GM19452 (cell line): ENCODE measurements at regions not wholly inside any gene's neighbourhood (a gene's known extent, or its start where the extent isn't known, plus 50 kb on each side); places are given as distances from the start of the nearest gene placed in this dataset.
"Not testable (repeated sequence)": the region's sequence is repeated elsewhere in the genome, so short reads cannot be mapped to it uniquely, and the experiment has no call there.

Experiments used
- ATAC-seq: cut with Tn5 transposase; IDR thresholded peaks from one replicate; pipeline ENCODE4 v1.9.1; 2021; ENCODE audit not compliant: unreplicated experiment

- no peak for ATAC-seq
Observed at GRCh38 chr5:91830361-91830953, 447.3 kb upstream of the ARRDC3 start.

- ATAC-seq: no peak
Observed at GRCh38 chr5:91825618-91826017, 442.5 kb upstream of the ARRDC3 start.

- no peak for ATAC-seq
Observed at GRCh38 chr5:91824406-91824805, 441.3 kb upstream of the ARRDC3 start.

GRCh38 chr5:91820874-91821273 lies 437.8 kb upstream of the ARRDC3 start:
- no peak for ATAC-seq

- no peak for ATAC-seq
Observed at GRCh38 chr5:91816681-91817080, 433.6 kb upstream of the ARRDC3 start.

DNA sequence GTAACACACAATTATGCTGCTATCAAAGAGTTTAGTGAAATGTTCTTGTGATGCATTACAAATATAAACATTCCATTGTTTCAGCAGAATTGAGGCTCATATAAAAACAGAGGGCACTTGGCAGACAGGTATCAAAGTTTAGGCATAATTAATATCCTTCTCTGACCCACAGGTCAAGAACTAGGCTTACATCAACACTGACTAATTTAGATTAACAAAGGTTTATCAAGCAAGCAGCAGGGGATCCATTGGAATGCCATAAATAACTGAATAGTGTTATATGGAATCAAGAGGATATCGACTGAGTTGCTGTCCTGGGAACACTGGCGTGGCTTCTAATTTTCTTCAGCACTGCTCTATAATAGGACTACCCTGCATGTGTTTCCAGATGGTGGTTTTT lies 414.5 kb upstream of the ARRDC3 start:
- ATAC-seq: no peak

GRCh38 chr5:91794856-91795548 lies 411.9 kb upstream of the ARRDC3 start:
- ATAC-seq: no peak

GRCh38 chr5:91794455-91794854 lies 411.3 kb upstream of the ARRDC3 start:
- no peak for ATAC-seq

DNA sequence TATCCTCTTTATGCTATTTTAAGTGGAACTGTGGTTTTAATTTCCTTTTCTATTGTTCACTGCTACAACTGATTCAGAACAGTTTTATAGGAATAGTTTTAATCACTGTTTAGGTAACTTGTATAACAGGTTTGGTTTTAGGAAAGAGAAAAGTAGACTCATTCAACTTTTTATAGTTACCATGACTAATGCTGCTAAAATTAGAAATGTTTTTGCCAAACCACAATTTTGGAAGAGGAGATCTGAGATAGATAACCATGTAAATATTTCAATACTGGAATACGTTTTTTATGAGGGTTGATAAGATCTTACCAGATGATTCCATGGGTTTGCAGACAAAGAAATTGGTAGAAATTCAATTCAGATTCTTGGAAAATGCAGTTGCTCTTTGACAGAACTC lies 404.6 kb upstream of the ARRDC3 start:
- ATAC-seq: no peak

- no peak for ATAC-seq
Observed at GRCh38 chr5:91777671-91778070, 394.6 kb upstream of the ARRDC3 start.

- ATAC-seq: no peak
Observed at GRCh38 chr5:91776249-91776648, 393.1 kb upstream of the ARRDC3 start.

DNA sequence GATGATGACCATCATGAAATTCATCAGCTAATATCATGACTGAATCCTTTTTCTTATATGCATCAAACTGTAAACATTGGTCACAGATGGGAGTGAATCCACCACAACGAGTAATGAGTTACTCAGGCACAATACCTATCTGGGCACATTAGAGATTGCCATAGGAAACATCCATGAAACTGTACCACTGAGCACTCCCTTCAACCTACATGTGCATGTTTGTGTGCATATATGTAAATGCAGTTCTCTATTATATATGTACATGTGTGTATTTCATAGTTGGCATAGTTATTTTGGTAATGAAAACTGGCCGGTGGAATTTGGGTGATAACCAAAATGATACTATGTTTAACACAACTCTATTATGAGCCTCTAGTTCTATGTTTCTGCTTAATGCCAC lies 387.3 kb upstream of the ARRDC3 start:
- no peak for ATAC-seq

DNA sequence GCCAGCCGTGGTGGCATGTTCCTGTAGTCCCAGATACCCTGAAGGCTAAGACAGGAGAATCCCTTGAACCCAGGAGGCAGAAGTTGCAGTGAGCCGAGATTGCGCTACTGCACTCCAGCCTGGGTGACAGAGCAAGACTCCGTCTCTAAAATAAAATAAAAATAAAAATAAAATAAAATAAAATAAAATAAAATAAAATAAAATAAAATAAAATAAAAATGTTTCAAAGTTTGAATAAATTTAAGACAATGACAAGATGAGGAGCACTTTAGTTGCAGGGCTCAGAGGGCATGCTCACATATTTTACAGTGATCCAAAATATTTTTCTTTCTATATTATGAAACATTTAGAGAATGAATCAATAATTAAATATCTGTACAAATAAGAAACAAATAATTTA lies 374.3 kb upstream of the ARRDC3 start:
- ATAC-seq: not testable (repeated sequence)

GRCh38 chr5:91754990-91755389 lies 371.9 kb upstream of the ARRDC3 start:
- no peak for ATAC-seq

DNA sequence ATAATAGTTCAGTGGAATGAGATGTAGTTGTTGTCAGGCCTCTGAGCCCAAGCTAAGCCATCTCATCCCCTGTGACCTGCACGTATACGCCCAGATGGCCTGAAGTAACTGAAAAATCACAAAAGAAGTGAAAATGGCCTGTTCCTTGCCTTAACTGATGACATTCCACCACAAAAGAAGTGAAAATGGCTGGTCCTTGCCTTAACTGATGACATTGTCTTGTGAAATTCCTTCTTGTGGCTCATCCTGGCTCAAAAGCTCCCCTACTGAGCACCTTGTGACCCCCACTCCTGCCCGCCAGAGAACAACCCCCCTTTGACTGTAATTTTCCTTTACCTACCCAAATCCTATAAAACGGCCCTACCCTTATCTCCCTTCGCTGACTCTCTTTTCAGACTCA lies 361.4 kb upstream of the ARRDC3 start:
- ATAC-seq: not testable (repeated sequence)

GRCh38 chr5:91742550-91742949 lies 359.4 kb upstream of the ARRDC3 start:
- no peak for ATAC-seq

GRCh38 chr5:91741764-91742505 lies 358.8 kb upstream of the ARRDC3 start:
- no peak for ATAC-seq

DNA sequence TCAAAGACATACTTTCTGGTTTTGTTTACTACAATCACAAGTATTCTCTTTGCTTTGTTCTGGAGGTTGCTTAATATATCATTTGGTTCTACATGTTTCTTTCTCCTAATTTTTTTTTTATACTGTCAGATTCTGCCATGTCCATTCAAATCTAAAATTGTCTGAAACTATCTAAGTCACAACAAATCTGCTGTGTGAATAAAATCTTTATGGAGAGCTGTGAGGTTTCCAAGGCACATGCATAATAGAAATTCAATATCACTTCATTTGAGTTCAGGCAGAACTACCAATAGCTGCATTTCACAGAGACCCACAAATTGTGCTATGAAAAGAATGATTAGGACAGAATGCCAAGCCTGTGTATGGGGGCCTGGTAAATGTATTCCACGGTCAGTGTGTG lies 346.9 kb upstream of the ARRDC3 start:
- no peak for ATAC-seq

GRCh38 chr5:91727463-91727862 lies 344.3 kb upstream of the ARRDC3 start:
- ATAC-seq: no peak

DNA sequence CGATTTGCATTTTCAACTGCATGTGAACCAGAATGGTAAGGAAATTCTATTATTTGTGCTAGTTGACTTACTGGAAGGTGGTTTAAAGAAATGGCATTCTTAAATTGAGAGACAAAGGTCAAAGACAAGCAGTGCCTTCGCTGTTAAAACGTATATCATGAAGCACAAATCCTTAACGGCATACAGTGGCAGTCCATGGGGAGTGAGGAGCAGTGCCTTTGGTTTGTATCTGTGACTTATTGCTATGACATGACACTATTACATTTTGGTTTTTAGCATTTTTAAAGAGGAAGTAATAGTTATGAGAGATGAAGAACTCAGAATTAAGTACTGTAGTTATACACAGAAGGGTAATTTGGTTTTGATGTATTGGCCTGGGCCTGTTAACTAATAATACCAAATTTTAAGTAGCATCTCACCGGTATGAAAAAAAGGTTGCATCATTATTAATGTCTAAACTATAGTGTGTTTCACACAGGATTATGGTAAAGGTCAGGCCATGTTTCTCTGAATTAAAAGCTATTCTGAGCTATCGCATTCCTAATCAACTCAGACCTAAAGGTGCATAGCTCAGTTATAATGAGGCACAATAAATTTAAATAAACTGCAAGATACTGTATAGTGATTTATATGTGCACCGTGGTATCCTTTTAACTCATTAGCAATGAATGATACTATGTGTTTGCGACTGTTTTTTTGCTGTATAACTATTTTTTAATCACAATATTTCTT lies 339.8 kb upstream of the ARRDC3 start:
- no peak for ATAC-seq

DNA sequence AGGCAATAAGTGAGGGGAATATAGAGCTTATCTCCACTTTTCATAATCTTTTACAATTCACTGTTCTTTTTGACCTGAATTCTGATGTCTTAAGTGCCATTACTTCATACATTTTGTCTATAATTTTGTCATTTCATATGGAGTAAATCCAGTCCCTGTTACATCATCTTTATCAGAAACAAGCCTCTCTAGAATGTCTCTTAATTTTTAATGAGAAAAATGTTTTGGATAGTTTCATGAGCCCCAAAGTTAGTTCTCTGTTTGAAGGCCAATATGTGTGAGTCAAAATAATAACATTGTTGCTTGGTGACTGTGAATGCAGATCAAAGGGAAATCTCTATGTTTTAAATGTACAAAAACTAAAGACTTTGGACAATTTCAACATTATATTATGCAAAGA lies 329.6 kb upstream of the ARRDC3 start:
- ATAC-seq: no peak

DNA sequence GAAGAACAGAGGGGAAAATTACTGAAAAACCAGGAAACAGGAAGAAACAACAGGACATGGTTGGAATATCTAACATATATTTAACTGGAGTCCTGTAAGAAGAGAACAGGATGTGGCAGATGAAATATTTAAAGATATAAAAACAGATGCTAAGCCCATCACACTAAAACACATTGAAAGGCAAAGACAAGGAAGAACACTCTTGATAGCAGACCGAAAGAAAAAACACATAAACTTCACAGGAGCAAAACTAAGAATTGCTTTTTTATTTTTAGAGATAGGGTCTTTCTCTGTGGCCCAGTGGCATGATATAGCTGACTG lies 324.4 kb upstream of the ARRDC3 start:
- no peak for ATAC-seq
